ENCODE measurements at regions not wholly inside any gene's neighbourhood (a gene's known extent, or its start where the extent isn't known, plus 50 kb on each side); places are given as distances from the start of the nearest gene placed in this dataset.

GRCh38 chr10:30542001-30542894, 87.3 kb downstream of the LYZL2 start:
- WGBS (ENCODE audit: insufficient coverage): 50% methylated on average over 10 of the region's 14 CpGs

GRCh38 chr10:30540276-30540675, 89.3 kb downstream of the LYZL2 start:
- WGBS (ENCODE audit: insufficient coverage): no CpG with 5 or more reads among the region's 2 CpGs
- Histone ChIP-seq H3K4me3 (replicated peaks in 1 of 3; ENCODE audit: low read depth in 2 of 3, low read length in 3 of 3) (no peak overlapping the region), H3K27me3 (ENCODE audit: control insufficient read depth in 2 of 2, insufficient read depth in 2 of 2, low read length in 2 of 2) (no peaks in the 10 kb centered on the region), H3K79me2 (ENCODE audit: insufficient read depth, low read length) (no peaks in the 10 kb centered on the region), H3K4me2 (replicated peaks; ENCODE audit: extremely low read depth, low read length, poor library complexity, severe bottlenecking) (no peak overlapping the region), H3K9me3 (replicated peaks in 1 of 2; ENCODE audit: control insufficient read depth in 1 of 2, insufficient read depth in 1 of 2, low read length in 2 of 2) (no peaks in the 10 kb centered on the region), H3K27ac (ENCODE audit: low read depth in 1 of 2, low read length in 2 of 2) (peak overlapping the region; percentile 7 to 94), H3K4me1 (ENCODE audit: control insufficient read depth in 1 of 2, insufficient read depth in 2 of 2, low read length in 2 of 2) (peaks cover 71 to 85% of the 10 kb centered on the region in 2 donors), H4K20me1 (ENCODE audit: insufficient read depth, low read length) (no peaks in the 10 kb centered on the region), H3K36me3 (replicated peaks in 1 of 2; ENCODE audit: control insufficient read depth in 1 of 2, insufficient read depth in 2 of 2, low read length in 2 of 2) (no peaks in the 10 kb centered on the region), H3K9ac (ENCODE audit: insufficient read depth, low read length, poor library complexity, severe bottlenecking) (no peak overlapping the region), H2AFZ (ENCODE audit: insufficient read depth, low read depth, low read length, poor library complexity, severe bottlenecking) (no peak overlapping the region)
- Mint-ChIP-seq H3K4me3 (no peak overlapping the region), H3K9me3 (no peaks in the 10 kb centered on the region), H3K36me3 (peaks cover 0 to 3% of the 10 kb centered on the region in 2 donors), H3K27ac (peak overlapping the region; percentile 75 to 98 (median 92)), H3K4me1 (peaks cover 74% of the 10 kb centered on the region), H3K27me3 (ENCODE audit: low read depth in 3 of 3) (no peaks in the 10 kb centered on the region)
- intact Hi-C loops (cut with micrococcal nuclease): no loop called here
- TF ChIP-seq CTCF (IDR thresholded peaks at IDR 0.05): no peak
- DNase-seq: peak; percentile 69 to 85 (median 85)

More at GRCh38 chr10:30542001-30542894, 87.3 kb downstream of the LYZL2 start:
- intact Hi-C loops (cut with micrococcal nuclease): loop anchor here in 1 of 2 donors (2.0 kb wide), 1 partner anchor 15 kb away; no protein-coding TSS in a partner anchor
- Mint-ChIP-seq H3K27ac (peak overlapping the region; percentile 90 to 98 (median 93)), H3K27me3 (ENCODE audit: low read depth in 3 of 3) (peaks cover 0 to 2% (median 0%) of the 10 kb centered on the region in 3 donors), H3K36me3 (peaks cover 0 to 3% of the 10 kb centered on the region in 2 donors), H3K4me3 (peak overlapping the region; percentile 11 to 69), H3K4me1 (peaks cover 76% of the 10 kb centered on the region), H3K9me3 (no peaks in the 10 kb centered on the region)
- peak overlapping the region in 1 of 3 experiments; percentile 36 for H3K4me3 ChIP-seq (replicated peaks in 1 of 3; ENCODE audit: low read depth in 2 of 3, low read length in 3 of 3)
- H4K20me1 ChIP-seq (ENCODE audit: insufficient read depth, low read length): no peaks in the 10 kb centered on the region
- H3K79me2 ChIP-seq (ENCODE audit: insufficient read depth, low read length): no peaks in the 10 kb centered on the region
- peaks cover 76 to 90% of the 10 kb centered on the region in 2 donors for H3K4me1 ChIP-seq (ENCODE audit: control insufficient read depth in 1 of 2, insufficient read depth in 2 of 2, low read length in 2 of 2)
- peak overlapping the region; percentile 40 for H3K4me2 ChIP-seq (replicated peaks; ENCODE audit: extremely low read depth, low read length, poor library complexity, severe bottlenecking)
- H3K27ac ChIP-seq (ENCODE audit: low read depth in 1 of 2, low read length in 2 of 2): peak overlapping the region; percentile 77 to 94
- peak overlapping the region; percentile 46 for H3K9ac ChIP-seq (ENCODE audit: insufficient read depth, low read length, poor library complexity, severe bottlenecking)
- TF ChIP-seq CTCF (IDR thresholded peaks at IDR 0.05): no peak
- H3K27me3 ChIP-seq (ENCODE audit: control insufficient read depth in 2 of 2, insufficient read depth in 2 of 2, low read length in 2 of 2): no peaks in the 10 kb centered on the region
- DNase-seq: peak; percentile 92 to 99 (median 97)
- no peaks in the 10 kb centered on the region for H3K36me3 ChIP-seq (replicated peaks in 1 of 2; ENCODE audit: control insufficient read depth in 1 of 2, insufficient read depth in 2 of 2, low read length in 2 of 2)
- H3K9me3 ChIP-seq (replicated peaks in 1 of 2; ENCODE audit: control insufficient read depth in 1 of 2, insufficient read depth in 1 of 2, low read length in 2 of 2): no peaks in the 10 kb centered on the region
- no peak overlapping the region for H2AFZ ChIP-seq (ENCODE audit: insufficient read depth, low read depth, low read length, poor library complexity, severe bottlenecking)
